SKM-1 treated with dmso at 0.1 percent for 144 hours (cell line): ENCODE measurements at regions not wholly inside any gene's neighbourhood (a gene's known extent, or its start where the extent isn't known, plus 50 kb on each side); places are given as distances from the start of the nearest gene placed in this dataset.
"Not testable (repeated sequence)": the region's sequence is repeated elsewhere in the genome, so short reads cannot be mapped to it uniquely, and the experiment has no call there.

ENCODE experiments used
- DNase-seq: peaks from one replicate; lab custom pipeline; 2025; ENCODE audit not compliant: unreplicated experiment; lab: John Stamatoyannopoulos, UW

- no peak for DNase-seq
These were observed 890.3 kb upstream of the AUTS2 start for GRCh38 chr7:68707958-68708357.

- no peak for DNase-seq
These were observed 885.2 kb upstream of the AUTS2 start for GRCh38 chr7:68712956-68713495.

- DNase-seq = not testable (repeated sequence)
These were observed 884.1 kb upstream of the AUTS2 start for GRCh38 chr7:68714135-68714534.

GRCh38 chr7:68715907-68716306 lies 882.4 kb upstream of the AUTS2 start:
- DNase-seq = no peak

- DNase-seq = no peak
These were observed 881.1 kb upstream of the AUTS2 start for GRCh38 chr7:68717176-68717575.

- DNase-seq = no peak
These were observed 880.2 kb upstream of the AUTS2 start for GRCh38 chr7:68718097-68718551.

- DNase-seq = no peak
These were observed 877.6 kb upstream of the AUTS2 start for GRCh38 chr7:68720697-68721096.

GRCh38 chr7:68722044-68722443 lies 876.2 kb upstream of the AUTS2 start:
- DNase-seq = no peak

GRCh38 chr7:68724965-68725364 lies 873.3 kb upstream of the AUTS2 start:
- no peak for DNase-seq

GRCh38 chr7:68725843-68726785 lies 872.2 kb upstream of the AUTS2 start:
- DNase-seq = no peak

GRCh38 chr7:68728720-68729119 lies 869.6 kb upstream of the AUTS2 start:
- DNase-seq = not testable (repeated sequence)

- no peak for DNase-seq
These were observed 868.9 kb upstream of the AUTS2 start for GRCh38 chr7:68729371-68729770.

- no peak for DNase-seq
These were observed 868.1 kb upstream of the AUTS2 start for GRCh38 chr7:68730194-68730593.

- DNase-seq = no peak
These were observed 867.3 kb upstream of the AUTS2 start for GRCh38 chr7:68730964-68731363.

- DNase-seq = no peak
These were observed 864.8 kb upstream of the AUTS2 start for GRCh38 chr7:68733219-68734153.

- DNase-seq = no peak
These were observed 863.8 kb upstream of the AUTS2 start for GRCh38 chr7:68734431-68734830.

GRCh38 chr7:68739306-68739705 lies 859.0 kb upstream of the AUTS2 start:
- DNase-seq = no peak

- DNase-seq = no peak
These were observed 854.2 kb upstream of the AUTS2 start for GRCh38 chr7:68744036-68744435.

GRCh38 chr7:68748934-68749900 lies 849.1 kb upstream of the AUTS2 start:
- no peak for DNase-seq

GRCh38 chr7:68752485-68753178 lies 845.6 kb upstream of the AUTS2 start:
- DNase-seq = no peak
